ENCODE measurements at regions not wholly inside any gene's neighbourhood (a gene's known extent, or its start where the extent isn't known, plus 50 kb on each side); places are given as distances from the start of the nearest gene placed in this dataset.

GRCh38 chr2:131673400-131674173 lies 145.9 kb downstream of the CCDC74A start:
- Histone ChIP-seq H2AFZ (ENCODE audit: control insufficient read depth, low read depth, low read length) (peak overlapping the region; percentile 4), H3K27ac (ENCODE audit: control insufficient read depth, insufficient read depth) (no peak overlapping the region), H3K27me3 (replicated peaks in 1 of 2; ENCODE audit: control insufficient read depth in 2 of 2, insufficient read depth in 2 of 2, low read length in 1 of 2) (no peaks in the 10 kb centered on the region), H3K9me3 (replicated peaks; ENCODE audit: control insufficient read depth, insufficient read depth, low read length) (no peaks in the 10 kb centered on the region; the same call in 2 of the 3 replicates), H3K79me2 (ENCODE audit: control insufficient read depth, insufficient read depth, low read length) (no peaks in the 10 kb centered on the region), H3K4me3 (peak overlapping the region; percentile 42; the same call in 1 of the 2 replicates), H3K36me3 (ENCODE audit: control insufficient read depth in 2 of 2, insufficient read depth in 2 of 2, low read length in 1 of 2) (no peaks in the 10 kb centered on the region), H3K4me2 (ENCODE audit: control insufficient read depth, insufficient read depth) (peak overlapping the region; percentile 77), H4K20me1 (ENCODE audit: control insufficient read depth, insufficient read depth) (no peaks in the 10 kb centered on the region), H3K4me1 (ENCODE audit: control insufficient read depth, insufficient read depth, low read length) (peaks cover 19% of the 10 kb centered on the region), H3K9ac (ENCODE audit: control insufficient read depth, insufficient read depth, low read length) (no peak overlapping the region)
- ChIA-PET RAD21 (ENCODE audit: unreplicated experiment) (interaction anchor here (0.5 to 3.3 kb wide), 13 partner anchors 9 to 1343 kb away, joined by 3 to 39 read pairs (median 5); a partner anchor contains a TSS), SMC1A (ENCODE audit: uncharacterized antibody, unreplicated experiment) (interaction anchor here (0.7 to 3.0 kb wide), 6 partner anchors 9 to 1341 kb away, joined by 3 to 22 read pairs (median 8); no protein-coding TSS in a partner anchor), POLR2A (interaction anchor here (0.6 to 0.9 kb wide), 2 partner anchors 8 to 128 kb away, joined by 3 to 5 read pairs; no protein-coding TSS in a partner anchor), CTCF (interaction anchor here (0.6 to 4.2 kb wide), 16 partner anchors 8 to 1340 kb away, joined by 3 to 74 read pairs (median 4); partner anchors contain the start of gene MZT2A)
- no TSS peak for BruUV-seq (replicated peaks)
- DNase-seq (ENCODE audit: low read depth, low spot score) (no peak), ATAC-seq (peak; percentile 97), FAIRE-seq (no peak)
- intact Hi-C loops (cut with micrococcal nuclease; ENCODE audit: unreplicated experiment) (loop anchor here (1.0 to 10.0 kb wide), 5 partner anchors 93 to 519 kb away; partner anchors contain the start of gene MZT2A), in situ Hi-C loops (cut with MboI) (loop anchor here (5.0 to 10.0 kb wide), 4 partner anchors 131 to 1519 kb away; no protein-coding TSS in a partner anchor)
- 7% methylated on average over 48 of the region's 48 CpGs for WGBS (ENCODE audit: insufficient coverage, insufficient replicate concordance, low lambda C conversion rate, missing lambda C conversion rate)
- TF ChIP-seq EED (IDR thresholded peaks at IDR 0.05; ENCODE audit: low read depth) (peak; percentile 49), TCF12 (IDR thresholded peaks at IDR 0.05; ENCODE audit: low read depth, low read length) (peak; percentile 73; the same call in 1 of the 2 replicates), TCF3 (IDR thresholded peaks at IDR 0.05; ENCODE audit: borderline replicate concordance, insufficient read depth, low read depth, low read length) (0 out of 2 replicates have a peak, but pooled peaks have one; percentile 51), SMC3 (IDR thresholded peaks at IDR 0.05; ENCODE audit: borderline replicate concordance, low read length) (peak; percentile 69), SMARCA5 (IDR thresholded peaks at IDR 0.05) (peak; percentile 40; the same call in 1 of the 2 replicates), SRF (IDR thresholded peaks at IDR 0.05; ENCODE audit: low read depth in 2 of 2, low read length in 2 of 2) (no peak), YY1 (IDR thresholded peaks at IDR 0.05; ENCODE audit: low read depth, low read length) (peak; percentile 39; the same call in 1 of the 2 replicates), PAX5 (IDR thresholded peaks at IDR 0.05; ENCODE audit: borderline replicate concordance, low read depth, low read length) (0 out of 2 replicates have a peak, but pooled peaks have one; percentile 35), CTCF (IDR thresholded peaks at IDR 0.05 in 2 of 3, conservative IDR thresholded peaks at IDR 0.05 in 1 of 3; ENCODE audit: control insufficient read depth in 2 of 3, extremely low read depth in 1 of 3, insufficient read depth in 1 of 3, low read depth in 3 of 3, low read length in 3 of 3) (peak; percentile 77 to 88 (median 80)), RAD21 (IDR thresholded peaks at IDR 0.05; ENCODE audit: insufficient read depth, low read depth, low read length) (peak; percentile 77), NFIC (IDR thresholded peaks at IDR 0.05; ENCODE audit: low read depth, low read length) (no peak)
